ENCODE measurements at regions not wholly inside any gene's neighbourhood (a gene's known extent, or its start where the extent isn't known, plus 50 kb on each side); places are given as distances from the start of the nearest gene placed in this dataset.

DNA sequence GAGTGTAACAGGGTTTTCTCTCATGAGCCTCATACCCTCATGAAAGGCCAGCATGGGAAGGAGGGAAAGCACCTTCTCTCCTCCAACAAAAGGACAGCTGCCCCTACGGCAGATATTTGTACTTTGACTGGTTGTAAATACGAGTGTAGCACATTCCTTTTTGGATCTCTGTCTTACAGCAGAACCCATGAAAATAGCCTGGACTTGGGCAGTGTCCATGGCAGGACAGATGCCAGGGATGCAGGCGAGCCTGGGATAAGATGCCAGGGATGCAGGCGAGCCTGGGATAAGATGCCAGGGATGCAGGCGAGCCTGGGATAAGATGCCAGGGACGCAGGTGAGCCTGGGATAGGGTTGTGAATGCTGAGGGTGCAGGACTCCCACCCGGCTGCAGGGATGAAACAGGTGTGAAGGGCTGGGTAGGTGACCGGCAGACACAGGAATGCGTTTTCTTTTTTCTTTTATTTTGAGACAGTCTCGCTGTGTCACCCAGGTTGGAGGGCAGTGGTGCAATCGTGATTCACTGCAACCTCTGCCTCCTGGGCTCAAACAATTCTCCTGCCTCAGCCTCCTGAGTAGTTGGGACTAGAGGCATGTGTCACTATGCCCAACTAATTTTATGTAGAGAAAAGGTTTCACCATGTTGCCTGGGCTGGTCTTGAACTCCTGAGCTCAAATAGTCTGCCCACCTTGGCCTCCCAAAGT is 120.0 kb downstream of the BEGAIN start:
- DNase-seq (ENCODE audit: low spot score), result no peak

DNA sequence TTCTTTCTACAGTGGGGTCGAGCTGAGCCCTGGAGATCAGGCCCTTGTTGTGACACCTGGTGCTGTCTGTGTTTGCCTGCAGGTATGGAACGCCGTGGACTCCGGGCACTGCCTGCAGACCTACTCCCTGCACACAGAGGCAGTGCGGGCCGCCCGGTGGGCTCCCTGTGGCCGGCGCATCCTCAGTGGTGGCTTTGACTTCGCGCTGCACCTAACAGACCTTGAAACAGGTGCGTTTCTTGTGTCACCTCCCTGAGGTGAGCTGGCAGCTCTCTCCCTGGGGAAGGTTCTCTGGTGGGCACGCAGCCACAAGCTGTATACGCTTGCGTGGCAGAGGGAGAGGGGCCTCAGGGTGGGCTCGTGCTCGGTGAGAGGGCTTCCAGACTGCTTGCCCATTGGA is 119.3 kb downstream of the BEGAIN start:
- DNase-seq (ENCODE audit: low spot score), result no peak

DNA sequence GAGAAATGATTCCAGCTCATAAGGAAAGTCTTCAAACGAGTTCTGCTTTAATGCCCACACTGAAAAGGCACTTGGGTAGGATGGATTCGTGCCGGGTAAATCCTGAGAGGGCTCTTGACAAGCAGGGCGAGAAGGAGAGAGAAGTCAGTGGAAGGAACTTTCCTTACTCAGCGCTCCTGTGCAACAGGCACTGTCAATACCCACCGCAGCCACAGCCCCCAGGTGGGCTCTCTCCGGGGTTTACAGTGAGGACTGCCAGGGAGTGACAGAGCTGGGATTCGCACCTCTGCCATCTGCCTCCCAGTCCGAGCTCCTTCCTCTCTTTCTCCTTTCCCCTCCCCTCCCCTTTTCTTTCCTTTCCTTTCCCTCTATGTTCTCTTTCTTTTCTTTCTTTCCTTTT is 118.7 kb downstream of the BEGAIN start:
- no peak for DNase-seq (ENCODE audit: low spot score)

DNA sequence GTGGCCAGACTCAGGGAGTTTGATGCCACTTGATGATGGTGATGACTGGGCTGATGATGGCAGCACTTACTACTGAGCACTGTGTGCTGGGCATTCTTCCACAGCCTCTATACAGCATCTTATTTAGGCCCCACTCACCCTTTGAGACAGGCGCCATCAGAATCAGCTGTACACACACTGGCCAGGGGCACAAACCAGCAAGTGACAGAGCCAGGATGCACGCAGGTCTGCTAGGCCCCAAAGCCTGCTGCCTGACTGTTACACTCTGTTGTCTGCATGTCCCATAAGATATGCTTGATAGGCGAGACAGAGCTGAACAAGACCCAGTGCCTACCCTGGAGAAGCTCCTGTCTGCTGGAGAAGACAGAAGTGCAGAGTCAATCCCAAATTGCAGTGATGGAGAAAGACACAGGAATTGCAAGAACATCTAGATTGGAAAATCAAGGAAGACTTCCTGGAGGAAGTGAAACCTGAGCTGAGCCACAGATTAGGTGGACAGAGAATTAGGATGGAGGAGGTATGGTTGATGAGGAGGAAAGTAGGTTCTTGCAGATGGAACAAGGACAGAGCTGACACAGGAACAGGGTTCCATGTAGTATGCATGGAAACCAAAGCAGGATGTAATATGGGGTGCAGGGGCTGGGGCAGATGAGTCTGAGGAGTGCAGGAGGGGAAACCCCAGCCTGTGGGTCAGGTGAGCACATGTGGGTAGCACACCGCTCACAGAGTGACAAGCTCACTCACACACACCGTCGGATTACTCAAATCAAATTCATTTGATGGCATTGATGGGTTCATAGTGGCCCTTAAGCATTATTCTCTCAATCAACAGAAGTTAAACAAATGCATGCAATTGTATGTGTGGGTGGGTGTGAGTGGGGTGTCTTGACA is 117.3 kb downstream of the BEGAIN start:
- no peak for DNase-seq (ENCODE audit: low spot score)

DNA sequence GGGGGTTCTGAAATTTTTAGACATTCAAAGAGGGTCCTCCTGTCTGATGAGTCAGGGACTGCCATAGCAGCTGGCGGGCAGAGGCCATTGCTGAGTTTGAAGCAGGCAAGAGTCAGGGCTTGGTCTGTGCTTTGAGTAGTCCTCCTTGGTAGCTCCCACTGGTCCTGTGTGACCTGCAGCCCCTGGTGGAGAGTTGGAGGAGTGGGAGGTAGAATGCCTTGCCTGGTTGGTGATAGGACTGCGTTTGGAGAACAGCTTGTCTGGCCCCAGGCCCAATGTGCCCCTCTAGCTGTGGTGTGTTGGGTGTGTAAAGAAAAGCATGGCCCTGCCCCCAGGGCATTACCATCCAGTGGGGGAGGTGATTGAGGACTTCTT is 116.7 kb downstream of the BEGAIN start:
- DNase-seq (ENCODE audit: low spot score), result no peak

DNA sequence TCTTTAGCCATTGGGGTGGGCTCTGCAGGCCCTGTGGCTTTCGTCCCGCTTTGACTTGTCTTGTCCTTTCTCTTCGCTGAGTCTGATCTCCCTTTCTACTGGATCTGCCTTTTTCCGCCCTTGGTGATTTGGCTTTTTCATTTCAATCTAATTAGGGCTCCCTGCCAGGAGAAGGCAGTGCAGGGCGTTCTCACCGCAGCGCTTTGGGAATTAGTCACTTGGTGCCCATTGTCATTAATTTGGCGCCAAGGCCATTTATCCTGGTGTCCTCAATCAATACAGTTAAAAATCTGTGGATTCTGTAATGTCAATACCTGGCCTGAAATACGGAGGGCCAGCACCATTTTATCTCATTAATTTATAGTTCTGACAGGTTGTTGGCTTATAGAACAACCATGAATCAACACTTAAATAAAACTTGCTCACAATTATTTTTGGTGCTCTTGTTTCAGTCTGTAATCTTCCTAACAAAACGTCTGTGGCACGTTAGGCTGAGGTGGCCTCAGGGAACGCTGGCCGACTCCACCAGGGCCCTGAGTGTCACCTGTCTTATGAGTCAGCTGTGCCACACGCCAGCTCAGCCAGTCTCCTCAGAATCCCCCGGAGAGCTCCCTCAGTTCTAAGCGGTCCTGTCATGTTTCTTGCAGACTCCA is 115.7 kb downstream of the BEGAIN start:
- DNase-seq (ENCODE audit: low spot score), result no peak

DNA sequence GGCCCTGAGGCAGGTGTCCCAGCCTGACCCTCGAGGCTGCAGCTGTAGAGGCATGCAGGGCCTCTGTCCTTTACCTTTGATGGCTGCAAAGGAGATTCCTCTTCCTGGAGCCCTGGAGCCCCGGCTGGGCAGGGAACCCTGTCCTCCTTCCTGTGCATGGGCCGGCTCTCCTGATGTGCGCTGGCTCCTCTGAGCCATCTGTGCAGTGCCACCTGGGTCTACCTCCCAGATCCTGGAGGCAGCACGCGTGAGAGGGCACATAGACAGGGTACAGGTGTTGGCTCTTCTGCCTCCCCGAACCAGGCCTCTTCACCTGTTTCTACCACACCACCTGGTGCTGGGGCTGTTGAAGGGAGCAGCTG is 115.1 kb downstream of the BEGAIN start:
- no peak for DNase-seq (ENCODE audit: low spot score)

DNA sequence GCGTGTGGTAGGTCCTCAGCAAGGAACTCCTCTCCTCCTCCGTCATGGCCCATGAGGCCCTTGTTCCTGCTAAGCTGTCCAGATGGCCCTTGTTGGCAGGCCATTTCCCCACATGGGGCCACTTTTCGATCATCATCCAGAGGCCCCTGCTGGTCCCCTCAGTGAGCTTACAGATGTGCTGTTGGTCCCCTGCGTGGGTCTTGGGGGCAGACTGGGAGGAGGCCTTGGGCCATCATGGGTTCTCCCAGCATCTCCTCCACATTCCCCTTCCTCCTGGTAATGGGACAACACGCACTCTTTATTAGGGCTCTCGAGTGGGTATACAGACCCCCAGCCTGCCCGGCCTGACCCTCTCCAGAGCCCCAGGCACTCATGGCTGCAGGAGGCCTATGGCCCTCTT is 114.7 kb downstream of the BEGAIN start:
- DNase-seq (ENCODE audit: low spot score), result no peak

DNA sequence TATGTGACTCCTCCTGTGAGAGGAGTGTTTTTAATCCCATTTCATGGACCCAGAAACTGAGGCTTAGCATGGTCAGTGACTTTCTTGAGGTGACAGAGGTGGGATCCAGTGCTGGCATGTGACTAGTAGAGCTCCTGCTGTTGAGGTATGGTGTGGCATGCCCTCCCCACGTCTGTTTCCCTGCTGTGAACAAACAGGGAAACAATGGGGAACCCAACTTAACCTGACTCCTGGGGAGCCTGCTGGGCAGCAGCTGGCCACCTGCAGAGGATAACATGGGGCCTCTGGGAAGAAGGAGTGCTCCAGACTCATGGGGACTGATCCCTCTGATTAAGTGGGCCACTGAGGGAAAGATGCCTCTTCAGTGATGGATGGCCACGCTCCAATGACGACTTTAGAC is 114.0 kb downstream of the BEGAIN start:
- no peak for DNase-seq (ENCODE audit: low spot score)

DNA sequence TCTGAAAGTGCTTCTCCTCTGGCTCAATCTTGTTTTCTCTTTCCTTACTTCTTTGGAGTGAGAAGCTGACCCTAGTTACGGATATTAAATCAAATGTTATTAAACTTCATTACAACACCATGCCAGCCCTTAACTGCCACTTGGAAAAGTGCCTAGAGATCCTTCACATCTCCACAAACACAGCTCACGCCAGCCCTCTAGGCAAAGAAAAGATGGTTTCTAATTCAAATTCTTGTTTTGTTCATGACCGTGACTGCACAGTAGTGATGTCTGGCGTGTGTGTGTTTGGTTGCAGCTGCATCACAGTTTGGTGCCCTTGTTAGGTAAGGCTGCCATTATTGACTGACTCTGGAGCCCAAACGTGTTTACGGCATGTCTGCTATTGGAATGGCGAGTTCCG is 113.0 kb downstream of the BEGAIN start:
- DNase-seq (ENCODE audit: low spot score), result no peak

DNA sequence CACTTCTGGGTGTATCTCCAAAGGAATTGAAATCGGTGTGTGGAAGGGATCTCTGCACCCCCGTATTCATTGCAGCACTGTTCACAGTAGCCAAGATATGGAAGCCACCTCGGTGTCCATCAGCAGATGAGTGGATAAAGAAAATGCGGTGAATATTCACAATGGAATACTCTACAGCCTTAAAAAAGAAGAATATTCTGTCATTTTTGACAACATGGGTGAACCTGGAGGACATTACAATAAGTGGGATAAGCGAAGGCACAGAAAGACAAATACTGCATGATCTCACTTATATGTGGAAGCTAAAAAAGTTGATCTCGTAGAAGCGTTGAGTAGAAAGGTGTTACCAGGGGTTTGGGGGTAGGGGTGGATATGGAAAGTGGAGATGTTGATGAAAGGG is 111.9 kb downstream of the BEGAIN start:
- DNase-seq (ENCODE audit: low spot score), result no peak

DNA sequence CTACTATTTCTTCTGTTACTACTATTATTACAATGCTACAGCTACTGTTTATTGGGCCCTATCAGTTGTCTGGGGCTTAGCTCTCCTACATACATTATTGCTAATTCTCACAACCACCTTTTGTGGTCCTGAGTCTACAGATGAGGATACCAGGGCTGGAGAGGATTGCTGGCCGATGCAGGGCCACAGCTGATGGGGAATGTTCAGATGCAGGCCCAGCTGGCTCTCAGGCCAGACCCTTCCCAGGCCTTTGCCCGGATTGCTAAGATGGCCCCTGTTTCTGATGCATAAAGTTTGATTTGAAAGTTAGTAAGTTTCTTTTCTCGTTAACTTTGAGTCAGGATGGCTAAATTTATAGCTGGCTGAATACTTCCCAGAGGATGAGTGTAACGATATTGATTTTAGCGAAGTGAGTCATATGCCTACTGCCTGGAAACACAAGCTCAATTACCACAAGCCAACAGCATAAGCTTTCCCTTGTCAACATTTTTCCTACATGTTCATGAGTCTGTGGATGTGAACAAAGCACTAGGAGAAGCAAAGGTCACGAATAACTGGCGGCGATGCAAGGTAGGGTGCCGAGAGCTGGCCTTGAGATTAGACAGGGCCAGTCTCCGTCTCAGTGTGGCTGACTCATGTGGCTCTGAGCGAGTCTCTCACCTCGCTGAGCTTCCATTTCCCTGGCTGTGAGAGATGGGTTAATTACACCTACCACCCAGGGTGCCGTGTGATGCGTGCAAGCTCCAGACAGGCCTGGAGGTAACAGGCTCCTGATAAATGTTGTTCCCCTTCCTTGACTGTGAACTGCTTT is 111.0 kb downstream of the BEGAIN start:
- DNase-seq (ENCODE audit: low spot score), result peak; percentile 15

DNA sequence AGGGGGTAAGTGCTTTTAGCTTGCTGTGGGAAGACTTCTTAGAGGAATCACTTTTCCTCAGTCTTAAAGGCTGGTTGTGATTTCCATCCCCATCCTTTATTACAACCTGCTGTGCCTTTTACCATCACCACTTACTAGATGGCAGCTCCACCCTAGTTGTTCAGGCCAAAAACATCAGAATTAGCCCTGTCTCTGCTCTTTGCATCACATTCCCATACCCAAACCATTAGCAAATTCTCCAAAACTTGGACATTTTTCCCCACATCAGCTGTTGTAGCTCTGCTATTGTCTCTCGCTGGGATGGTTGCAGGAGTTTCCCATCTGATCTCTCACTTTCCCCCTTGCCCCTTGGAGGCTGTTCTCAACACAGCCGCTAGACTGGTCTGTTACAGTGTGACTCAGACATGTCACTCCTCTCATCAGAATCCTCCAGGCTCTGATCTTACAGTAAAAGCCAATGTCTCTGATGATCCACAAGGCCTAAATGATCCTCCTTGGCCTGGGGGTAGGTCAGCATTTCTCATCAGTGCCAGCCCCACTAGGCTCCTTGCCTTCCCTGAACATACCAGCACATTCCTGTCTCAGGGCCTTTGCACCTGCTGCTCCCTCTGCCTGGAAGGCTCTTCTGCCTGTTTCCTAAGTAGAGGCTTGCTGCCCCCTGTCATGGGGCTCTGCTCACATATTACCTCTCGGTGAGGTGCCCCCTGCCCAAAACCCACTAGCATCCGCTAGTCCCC is 102.5 kb downstream of the BEGAIN start:
- DNase-seq (ENCODE audit: low spot score), result no peak

DNA sequence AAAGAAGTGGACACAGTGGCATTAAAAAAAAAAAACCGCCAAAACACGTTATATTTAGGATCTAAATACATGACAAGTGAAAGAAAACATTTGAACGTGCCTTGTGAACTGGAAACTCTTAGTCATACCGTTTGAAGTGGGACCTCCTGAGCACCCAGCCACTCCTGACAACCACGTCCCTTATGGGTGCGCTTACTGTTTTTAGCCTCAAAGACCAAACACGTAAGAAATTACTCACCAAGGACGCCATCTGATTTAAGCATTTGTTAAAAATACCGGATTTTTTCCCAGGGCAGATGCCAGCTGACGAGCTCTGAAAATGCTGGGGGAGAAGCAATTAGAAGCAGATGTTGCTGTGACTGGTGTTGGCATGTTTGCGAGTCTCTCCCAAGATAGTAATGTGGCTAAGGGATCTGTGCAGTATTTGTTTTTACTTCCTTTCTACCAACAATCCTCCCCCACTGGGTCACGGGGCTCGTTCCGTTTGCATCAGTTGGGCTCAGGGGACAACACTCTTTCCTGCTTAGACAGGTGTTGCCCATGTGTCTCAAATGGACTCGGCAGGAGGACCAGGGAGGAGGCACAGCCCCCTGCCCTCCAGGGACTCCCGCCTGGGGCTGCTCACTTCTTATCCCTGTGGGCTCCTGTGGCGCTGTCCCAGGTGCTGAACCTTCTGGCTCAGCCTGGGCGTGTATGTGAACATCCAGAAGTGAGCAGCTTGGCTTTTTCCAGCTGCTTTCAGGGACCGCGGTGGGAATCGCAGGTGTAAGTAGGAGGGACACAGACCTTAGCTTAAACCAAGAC is 101.0 kb downstream of the BEGAIN start:
- DNase-seq (ENCODE audit: low spot score), result no peak
